ENCODE measurements at regions not wholly inside any gene's neighbourhood (a gene's known extent, or its start where the extent isn't known, plus 50 kb on each side); places are given as distances from the start of the nearest gene placed in this dataset.

DNA sequence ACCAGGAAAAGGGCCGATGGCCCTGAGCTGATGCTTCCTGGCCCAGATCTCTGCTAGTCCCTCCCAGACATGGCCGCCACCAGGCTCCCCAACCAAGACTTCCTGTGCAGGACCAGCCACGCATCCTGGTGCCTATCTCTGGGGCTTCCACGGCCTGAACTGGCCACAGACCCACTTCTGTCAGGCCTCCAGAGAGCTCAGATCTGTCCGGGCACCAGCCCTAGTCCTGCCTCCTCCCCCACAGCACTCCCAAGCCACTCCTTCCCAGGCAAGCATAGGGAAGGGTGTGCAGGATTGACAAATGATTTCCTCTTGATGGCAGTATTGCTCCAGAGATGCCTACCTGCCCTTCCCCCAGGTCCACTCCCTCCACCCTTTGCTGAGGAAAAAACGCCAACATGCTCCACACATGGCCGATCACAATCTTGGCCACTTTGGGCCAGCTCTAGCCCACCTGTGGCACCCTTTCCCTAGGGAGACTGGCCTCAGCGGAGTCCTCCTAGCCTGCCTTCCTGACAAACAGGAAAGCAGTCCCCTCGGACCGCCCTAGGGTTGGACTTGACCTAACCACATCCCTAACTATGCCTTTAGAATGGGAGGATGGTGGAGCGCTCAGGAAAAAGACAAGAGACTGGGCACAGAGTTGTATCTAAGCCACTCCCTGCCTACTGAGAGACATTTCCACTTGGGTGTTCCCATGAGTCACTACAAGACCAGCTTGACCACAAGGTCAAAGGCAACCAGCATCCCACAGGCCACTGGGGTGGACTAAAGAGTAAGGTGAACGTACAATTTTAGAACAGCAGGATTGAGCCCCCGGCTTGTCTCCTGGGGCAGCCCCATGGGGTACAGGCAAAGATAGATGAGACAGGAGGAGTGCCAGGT is 277.5 kb upstream of the AGTR2 start (continued):
- TF ChIP-seq RARA (CRISPR knock-in tag; IDR thresholded peaks at IDR 0.05) (peak; percentile 39), TOE1 (CRISPR knock-in tag; IDR thresholded peaks at IDR 0.05) (no peak), PRPF4 (IDR thresholded peaks at IDR 0.05; ENCODE audit: low read depth, low read length, poor library complexity, severe bottlenecking) (peak; percentile 88), ZNF75D (CRISPR knock-in tag; IDR thresholded peaks at IDR 0.05; ENCODE audit: borderline replicate concordance) (no peak), ESRRA (CRISPR knock-in tag; IDR thresholded peaks at IDR 0.05; ENCODE audit: low read depth) (no peak), MYC (CRISPR knock-in tag; IDR thresholded peaks at IDR 0.05; ENCODE audit: borderline replicate concordance) (peak; percentile 57; the same call in 1 of the 2 replicates), DNMT3B (CRISPR knock-in tag; conservative IDR thresholded peaks at IDR 0.05) (no peak), ZNF260 (CRISPR knock-in tag; IDR thresholded peaks at IDR 0.05; ENCODE audit: borderline replicate concordance, low read depth) (no peak), ISL2 (CRISPR knock-in tag; IDR thresholded peaks at IDR 0.05) (0 out of 2 replicates have a peak, but pooled peaks have one; percentile 33), NCOR1 (IDR thresholded peaks at IDR 0.05; ENCODE audit: borderline replicate concordance, low read length) (no peak), ZNF331 (CRISPR knock-in tag; IDR thresholded peaks at IDR 0.05) (peak; percentile 55), MIER3 (CRISPR knock-in tag; IDR thresholded peaks at IDR 0.05; ENCODE audit: borderline replicate concordance) (0 out of 2 replicates have a peak, but pooled peaks have one; percentile 30), ZMAT3 (CRISPR knock-in tag; conservative IDR thresholded peaks at IDR 0.05) (no peak), EHMT2 (IDR thresholded peaks at IDR 0.05; ENCODE audit: borderline replicate concordance, low read depth, low read length) (no peak), RBM22 (optimal IDR thresholded peaks at IDR 0.05; ENCODE audit: low read length) (no peak), ZNF34 (CRISPR knock-in tag; IDR thresholded peaks at IDR 0.05; ENCODE audit: borderline replicate concordance) (no peak), ZNF670 (CRISPR knock-in tag; IDR thresholded peaks at IDR 0.05; ENCODE audit: borderline replicate concordance) (no peak)
- TF ChIP-seq, protein P1, sequence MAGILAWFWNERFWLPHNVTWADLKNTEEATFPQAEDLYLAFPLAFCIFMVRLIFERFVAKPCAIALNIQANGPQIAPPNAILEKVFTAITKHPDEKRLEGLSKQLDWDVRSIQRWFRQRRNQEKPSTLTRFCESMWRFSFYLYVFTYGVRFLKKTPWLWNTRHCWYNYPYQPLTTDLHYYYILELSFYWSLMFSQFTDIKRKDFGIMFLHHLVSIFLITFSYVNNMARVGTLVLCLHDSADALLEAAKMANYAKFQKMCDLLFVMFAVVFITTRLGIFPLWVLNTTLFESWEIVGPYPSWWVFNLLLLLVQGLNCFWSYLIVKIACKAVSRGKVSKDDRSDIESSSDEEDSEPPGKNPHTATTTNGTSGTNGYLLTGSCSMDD (CRISPR knock-in tag; IDR thresholded peaks at IDR 0.05), result no peak
- TF ChIP-seq, protein P2, sequence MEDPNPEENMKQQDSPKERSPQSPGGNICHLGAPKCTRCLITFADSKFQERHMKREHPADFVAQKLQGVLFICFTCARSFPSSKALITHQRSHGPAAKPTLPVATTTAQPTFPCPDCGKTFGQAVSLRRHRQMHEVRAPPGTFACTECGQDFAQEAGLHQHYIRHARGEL (CRISPR knock-in tag; IDR thresholded peaks at IDR 0.05), result no peak
- TF ChIP-seq, protein P3, sequence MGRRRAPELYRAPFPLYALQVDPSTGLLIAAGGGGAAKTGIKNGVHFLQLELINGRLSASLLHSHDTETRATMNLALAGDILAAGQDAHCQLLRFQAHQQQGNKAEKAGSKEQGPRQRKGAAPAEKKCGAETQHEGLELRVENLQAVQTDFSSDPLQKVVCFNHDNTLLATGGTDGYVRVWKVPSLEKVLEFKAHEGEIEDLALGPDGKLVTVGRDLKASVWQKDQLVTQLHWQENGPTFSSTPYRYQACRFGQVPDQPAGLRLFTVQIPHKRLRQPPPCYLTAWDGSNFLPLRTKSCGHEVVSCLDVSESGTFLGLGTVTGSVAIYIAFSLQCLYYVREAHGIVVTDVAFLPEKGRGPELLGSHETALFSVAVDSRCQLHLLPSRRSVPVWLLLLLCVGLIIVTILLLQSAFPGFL (CRISPR knock-in tag; IDR thresholded peaks at IDR 0.05), result no peak
- TF ChIP-seq, protein P4, sequence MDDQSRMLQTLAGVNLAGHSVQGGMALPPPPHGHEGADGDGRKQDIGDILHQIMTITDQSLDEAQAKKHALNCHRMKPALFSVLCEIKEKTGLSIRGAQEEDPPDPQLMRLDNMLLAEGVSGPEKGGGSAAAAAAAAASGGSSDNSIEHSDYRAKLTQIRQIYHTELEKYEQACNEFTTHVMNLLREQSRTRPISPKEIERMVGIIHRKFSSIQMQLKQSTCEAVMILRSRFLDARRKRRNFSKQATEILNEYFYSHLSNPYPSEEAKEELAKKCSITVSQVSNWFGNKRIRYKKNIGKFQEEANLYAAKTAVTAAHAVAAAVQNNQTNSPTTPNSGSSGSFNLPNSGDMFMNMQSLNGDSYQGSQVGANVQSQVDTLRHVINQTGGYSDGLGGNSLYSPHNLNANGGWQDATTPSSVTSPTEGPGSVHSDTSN (CRISPR knock-in tag; IDR thresholded peaks at IDR 0.05; ENCODE audit: borderline replicate concordance), result no peak
- TF ChIP-seq, protein P5, sequence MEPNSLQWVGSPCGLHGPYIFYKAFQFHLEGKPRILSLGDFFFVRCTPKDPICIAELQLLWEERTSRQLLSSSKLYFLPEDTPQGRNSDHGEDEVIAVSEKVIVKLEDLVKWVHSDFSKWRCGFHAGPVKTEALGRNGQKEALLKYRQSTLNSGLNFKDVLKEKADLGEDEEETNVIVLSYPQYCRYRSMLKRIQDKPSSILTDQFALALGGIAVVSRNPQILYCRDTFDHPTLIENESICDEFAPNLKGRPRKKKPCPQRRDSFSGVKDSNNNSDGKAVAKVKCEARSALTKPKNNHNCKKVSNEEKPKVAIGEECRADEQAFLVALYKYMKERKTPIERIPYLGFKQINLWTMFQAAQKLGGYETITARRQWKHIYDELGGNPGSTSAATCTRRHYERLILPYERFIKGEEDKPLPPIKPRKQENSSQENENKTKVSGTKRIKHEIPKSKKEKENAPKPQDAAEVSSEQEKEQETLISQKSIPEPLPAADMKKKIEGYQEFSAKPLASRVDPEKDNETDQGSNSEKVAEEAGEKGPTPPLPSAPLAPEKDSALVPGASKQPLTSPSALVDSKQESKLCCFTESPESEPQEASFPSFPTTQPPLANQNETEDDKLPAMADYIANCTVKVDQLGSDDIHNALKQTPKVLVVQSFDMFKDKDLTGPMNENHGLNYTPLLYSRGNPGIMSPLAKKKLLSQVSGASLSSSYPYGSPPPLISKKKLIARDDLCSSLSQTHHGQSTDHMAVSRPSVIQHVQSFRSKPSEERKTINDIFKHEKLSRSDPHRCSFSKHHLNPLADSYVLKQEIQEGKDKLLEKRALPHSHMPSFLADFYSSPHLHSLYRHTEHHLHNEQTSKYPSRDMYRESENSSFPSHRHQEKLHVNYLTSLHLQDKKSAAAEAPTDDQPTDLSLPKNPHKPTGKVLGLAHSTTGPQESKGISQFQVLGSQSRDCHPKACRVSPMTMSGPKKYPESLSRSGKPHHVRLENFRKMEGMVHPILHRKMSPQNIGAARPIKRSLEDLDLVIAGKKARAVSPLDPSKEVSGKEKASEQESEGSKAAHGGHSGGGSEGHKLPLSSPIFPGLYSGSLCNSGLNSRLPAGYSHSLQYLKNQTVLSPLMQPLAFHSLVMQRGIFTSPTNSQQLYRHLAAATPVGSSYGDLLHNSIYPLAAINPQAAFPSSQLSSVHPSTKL (CRISPR knock-in tag; IDR thresholded peaks at IDR 0.05), result peak; percentile 51; the same call in 1 of the 2 replicates
